ENCODE measurements at regions not wholly inside any gene's neighbourhood (a gene's known extent, or its start where the extent isn't known, plus 50 kb on each side); places are given as distances from the start of the nearest gene placed in this dataset.
A peak's percentile ranks its signal among the peaks of the same experiment; 100 is the strongest.
"Not testable (repeated sequence)": the region's sequence is repeated elsewhere in the genome, so short reads cannot be mapped to it uniquely, and the experiment has no call there.

- H3K27me3 Mint-ChIP-seq; CTCF ChIA-PET; POLR2A ChIA-PET; H3K4me1 ChIP-seq (ENCODE audit: insufficient read depth, low read length); H3K4me3 ChIP-seq (ENCODE audit: low read length); H3K27me3 ChIP-seq (ENCODE audit: control insufficient read depth in 1 of 2, insufficient read depth in 2 of 2, low read length in 2 of 2); intact Hi-C loops (cut with DNase I, micrococcal nuclease); H3K36me3 ChIP-seq (ENCODE audit: insufficient read depth, low read length); H3K27ac Mint-ChIP-seq; H3K4me3 Mint-ChIP-seq; ATAC-seq (ENCODE audit: poor library complexity); H3K4me1 Mint-ChIP-seq (ENCODE audit: low read depth); H3K36me3 Mint-ChIP-seq (ENCODE audit: low read depth); H3K27ac ChIP-seq (ENCODE audit: low read depth in 1 of 2, low read length in 2 of 2): not testable (repeated sequence)
- H3K9me3 Mint-ChIP-seq, result peaks cover 16% of the 10 kb centered on the region
- H3K9me3 ChIP-seq (ENCODE audit: control insufficient read depth in 1 of 2, insufficient read depth in 1 of 2, low read length in 2 of 2), result peaks cover 7 to 10% of the 10 kb centered on the region in 2 experiments
- DNase-seq, result peak in 1 of 14 experiments; percentile 2
Measured at GRCh38 chr21:9656455-9656854, 864.9 kb upstream of the TPTE start.

DNA sequence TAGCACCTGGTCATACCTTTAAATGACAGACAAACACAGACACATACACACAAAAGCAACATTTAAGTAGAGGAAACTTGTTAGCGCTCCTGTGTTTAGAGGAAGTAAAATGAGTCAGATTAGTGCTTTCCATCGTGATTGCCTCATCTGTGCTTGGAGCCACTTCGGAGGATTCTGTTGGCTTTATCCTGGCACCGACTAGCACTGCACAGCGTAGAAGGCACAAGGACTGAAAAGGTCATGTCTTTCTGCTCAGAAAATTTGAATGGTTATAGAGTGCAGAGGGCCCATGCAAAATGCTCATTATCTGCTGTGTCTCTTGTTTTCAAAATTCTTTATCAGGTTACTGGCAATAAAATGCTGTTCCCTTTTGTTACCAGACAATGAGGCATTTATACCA lies 863.6 kb upstream of the TPTE start:
- DNase-seq; H3K4me3 Mint-ChIP-seq; intact Hi-C loops (cut with DNase I, micrococcal nuclease); H3K4me1 ChIP-seq (ENCODE audit: insufficient read depth, low read length); H3K36me3 Mint-ChIP-seq (ENCODE audit: low read depth); H3K27me3 ChIP-seq (ENCODE audit: control insufficient read depth in 1 of 2, insufficient read depth in 2 of 2, low read length in 2 of 2); H3K4me3 ChIP-seq (ENCODE audit: low read length); H3K36me3 ChIP-seq (ENCODE audit: insufficient read depth, low read length); CTCF ChIA-PET; ATAC-seq (ENCODE audit: poor library complexity); H3K27ac ChIP-seq (ENCODE audit: low read depth in 1 of 2, low read length in 2 of 2); POLR2A ChIA-PET; H3K27ac Mint-ChIP-seq; H3K27me3 Mint-ChIP-seq; H3K4me1 Mint-ChIP-seq (ENCODE audit: low read depth): not testable (repeated sequence)
- H3K9me3 Mint-ChIP-seq, result peaks cover 12% of the 10 kb centered on the region
- peaks cover 7 to 10% of the 10 kb centered on the region in 2 experiments for H3K9me3 ChIP-seq (ENCODE audit: control insufficient read depth in 1 of 2, insufficient read depth in 1 of 2, low read length in 2 of 2)

- H3K27ac ChIP-seq (ENCODE audit: low read depth in 1 of 2, low read length in 2 of 2); intact Hi-C loops (cut with DNase I, micrococcal nuclease); H3K4me3 ChIP-seq (ENCODE audit: low read length); H3K27me3 ChIP-seq (ENCODE audit: control insufficient read depth in 1 of 2, insufficient read depth in 2 of 2, low read length in 2 of 2); H3K36me3 ChIP-seq (ENCODE audit: insufficient read depth, low read length); H3K36me3 Mint-ChIP-seq (ENCODE audit: low read depth); H3K4me3 Mint-ChIP-seq; DNase-seq; H3K27ac Mint-ChIP-seq; H3K27me3 Mint-ChIP-seq; POLR2A ChIA-PET; ATAC-seq (ENCODE audit: poor library complexity); H3K4me1 ChIP-seq (ENCODE audit: insufficient read depth, low read length); CTCF ChIA-PET; H3K4me1 Mint-ChIP-seq (ENCODE audit: low read depth): not testable (repeated sequence)
- H3K9me3 Mint-ChIP-seq, result peaks cover 11% of the 10 kb centered on the region
- H3K9me3 ChIP-seq (ENCODE audit: control insufficient read depth in 1 of 2, insufficient read depth in 1 of 2, low read length in 2 of 2), result peaks cover 7 to 17% of the 10 kb centered on the region in 2 experiments
Measured at GRCh38 chr21:9659877-9660276, 861.5 kb upstream of the TPTE start.

DNA sequence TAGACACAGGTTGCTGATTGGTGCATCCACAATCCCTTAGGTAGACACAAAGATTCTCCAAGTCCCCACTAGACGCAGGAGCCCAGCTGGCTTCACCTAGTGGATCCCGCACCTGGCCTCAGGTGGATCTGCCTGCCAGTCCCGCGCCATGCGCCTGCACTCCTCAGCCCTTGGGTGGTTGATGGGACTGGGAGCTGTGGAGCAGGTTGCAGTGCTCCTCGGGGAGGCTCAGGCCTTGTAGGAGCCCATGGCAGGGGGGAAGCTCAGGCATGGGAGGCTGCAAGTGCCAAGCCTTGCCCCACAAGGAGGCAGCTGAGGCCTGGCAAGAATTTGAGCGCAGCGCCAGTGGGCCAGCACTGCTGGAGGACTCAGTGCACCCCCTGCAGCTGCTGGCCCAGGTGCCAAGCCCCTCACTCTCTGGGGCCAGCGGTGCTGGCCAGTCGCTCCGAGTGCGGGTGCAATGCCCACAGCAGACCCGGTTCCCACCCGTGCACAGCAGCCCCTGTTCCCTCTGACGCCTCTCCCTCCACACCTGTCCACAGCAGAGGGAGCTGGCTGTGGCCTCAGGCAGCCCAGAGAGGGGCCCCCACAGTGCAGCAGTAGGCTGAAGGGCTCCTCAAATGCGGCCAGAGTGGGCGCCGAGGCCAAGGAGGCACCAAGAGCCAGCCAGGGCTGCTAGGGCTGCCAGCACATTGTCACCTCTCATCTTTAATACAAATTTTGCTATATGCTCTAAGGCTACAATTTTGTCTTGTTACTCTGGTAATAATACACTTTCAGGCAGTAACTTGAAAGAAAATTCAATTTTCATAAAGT lies 857.3 kb upstream of the TPTE start:
- ATAC-seq (ENCODE audit: poor library complexity); H3K4me1 ChIP-seq (ENCODE audit: insufficient read depth, low read length); H3K4me3 Mint-ChIP-seq; intact Hi-C loops (cut with DNase I, micrococcal nuclease); H3K4me3 ChIP-seq (ENCODE audit: low read length); H3K36me3 Mint-ChIP-seq (ENCODE audit: low read depth); H3K27ac Mint-ChIP-seq; CTCF ChIA-PET; H3K9me3 Mint-ChIP-seq; H3K27me3 Mint-ChIP-seq; H3K36me3 ChIP-seq (ENCODE audit: insufficient read depth, low read length); H3K4me1 Mint-ChIP-seq (ENCODE audit: low read depth); H3K27me3 ChIP-seq (ENCODE audit: control insufficient read depth in 1 of 2, insufficient read depth in 2 of 2, low read length in 2 of 2); POLR2A ChIA-PET; H3K27ac ChIP-seq (ENCODE audit: low read depth in 1 of 2, low read length in 2 of 2); DNase-seq: not testable (repeated sequence)
- peaks cover 0 to 12% of the 10 kb centered on the region in 2 experiments for H3K9me3 ChIP-seq (ENCODE audit: control insufficient read depth in 1 of 2, insufficient read depth in 1 of 2, low read length in 2 of 2)

GRCh38 chr21:9675811-9676210 lies 845.6 kb upstream of the TPTE start:
- H3K9me3 Mint-ChIP-seq; H3K4me3 ChIP-seq (ENCODE audit: low read length); H3K27ac Mint-ChIP-seq; POLR2A ChIA-PET; H3K4me1 ChIP-seq (ENCODE audit: insufficient read depth, low read length); H3K36me3 ChIP-seq (ENCODE audit: insufficient read depth, low read length); H3K4me3 Mint-ChIP-seq; H3K27me3 Mint-ChIP-seq; H3K4me1 Mint-ChIP-seq (ENCODE audit: low read depth); CTCF ChIA-PET; H3K27me3 ChIP-seq (ENCODE audit: control insufficient read depth in 1 of 2, insufficient read depth in 2 of 2, low read length in 2 of 2); H3K9me3 ChIP-seq (ENCODE audit: control insufficient read depth in 1 of 2, insufficient read depth in 1 of 2, low read length in 2 of 2); H3K27ac ChIP-seq (ENCODE audit: low read depth in 1 of 2, low read length in 2 of 2); DNase-seq; intact Hi-C loops (cut with DNase I, micrococcal nuclease); H3K36me3 Mint-ChIP-seq (ENCODE audit: low read depth); ATAC-seq (ENCODE audit: poor library complexity): not testable (repeated sequence)

DNA sequence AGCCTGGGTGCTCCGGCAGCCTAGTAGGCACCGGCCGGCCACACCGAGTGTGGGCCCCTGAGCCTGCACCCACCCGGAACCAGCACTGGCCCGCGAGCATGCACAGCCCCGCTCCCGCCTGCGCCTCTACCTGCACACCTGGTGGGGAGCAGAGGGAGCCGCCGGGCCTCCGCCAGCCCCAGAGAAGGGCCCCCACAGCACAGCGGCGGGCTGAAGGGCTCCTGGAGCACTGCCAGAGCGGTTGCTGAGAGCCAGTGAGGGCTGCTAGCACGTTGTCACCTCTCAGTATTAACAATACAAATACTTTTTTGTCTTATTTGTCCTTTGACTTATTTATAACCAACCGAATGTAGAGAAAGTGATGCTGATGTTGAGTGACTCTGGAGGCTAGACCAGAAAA lies 842.4 kb upstream of the TPTE start:
- POLR2A ChIA-PET; H3K9me3 ChIP-seq (ENCODE audit: control insufficient read depth in 1 of 2, insufficient read depth in 1 of 2, low read length in 2 of 2); H3K4me1 Mint-ChIP-seq (ENCODE audit: low read depth); intact Hi-C loops (cut with DNase I, micrococcal nuclease); H3K4me3 ChIP-seq (ENCODE audit: low read length); ATAC-seq (ENCODE audit: poor library complexity); H3K27me3 Mint-ChIP-seq; H3K4me1 ChIP-seq (ENCODE audit: insufficient read depth, low read length); H3K27me3 ChIP-seq (ENCODE audit: control insufficient read depth in 1 of 2, insufficient read depth in 2 of 2, low read length in 2 of 2); CTCF ChIA-PET; H3K36me3 Mint-ChIP-seq (ENCODE audit: low read depth); H3K27ac Mint-ChIP-seq; H3K4me3 Mint-ChIP-seq; H3K27ac ChIP-seq (ENCODE audit: low read depth in 1 of 2, low read length in 2 of 2); DNase-seq; H3K36me3 ChIP-seq (ENCODE audit: insufficient read depth, low read length); H3K9me3 Mint-ChIP-seq: not testable (repeated sequence)

DNA sequence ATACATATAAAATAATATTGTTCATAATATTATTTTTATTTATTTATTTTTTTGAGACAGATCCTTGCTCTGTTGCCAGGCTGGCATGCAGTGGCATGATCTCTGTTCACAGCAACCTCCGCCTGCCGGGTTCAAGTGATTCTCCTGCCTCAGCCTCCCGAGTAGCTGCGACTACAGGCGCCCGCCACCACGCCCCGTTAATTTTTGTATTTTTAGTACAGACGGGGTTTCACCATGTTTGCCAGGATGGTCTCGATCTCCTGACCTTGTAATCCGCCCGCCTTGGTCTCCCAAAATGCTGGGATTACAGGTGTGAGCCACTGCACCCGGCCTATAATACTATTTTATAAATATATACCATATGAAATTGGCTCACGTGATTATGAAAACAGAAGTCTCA lies 832.4 kb upstream of the TPTE start:
- H3K27ac ChIP-seq (ENCODE audit: low read depth in 1 of 2, low read length in 2 of 2); H3K9me3 Mint-ChIP-seq; H3K4me3 Mint-ChIP-seq; DNase-seq; H3K36me3 ChIP-seq (ENCODE audit: insufficient read depth, low read length); H3K27me3 ChIP-seq (ENCODE audit: control insufficient read depth in 1 of 2, insufficient read depth in 2 of 2, low read length in 2 of 2); H3K27ac Mint-ChIP-seq; CTCF ChIA-PET; H3K4me1 Mint-ChIP-seq (ENCODE audit: low read depth); H3K9me3 ChIP-seq (ENCODE audit: control insufficient read depth in 1 of 2, insufficient read depth in 1 of 2, low read length in 2 of 2); ATAC-seq (ENCODE audit: poor library complexity); POLR2A ChIA-PET; H3K27me3 Mint-ChIP-seq; H3K4me1 ChIP-seq (ENCODE audit: insufficient read depth, low read length); intact Hi-C loops (cut with DNase I, micrococcal nuclease); H3K4me3 ChIP-seq (ENCODE audit: low read length); H3K36me3 Mint-ChIP-seq (ENCODE audit: low read depth): not testable (repeated sequence)
